Cardiac muscle cell (in vitro differentiated cells and primary cell): ENCODE measurements at regions not wholly inside any gene's neighbourhood (a gene's known extent, or its start where the extent isn't known, plus 50 kb on each side); places are given as distances from the start of the nearest gene placed in this dataset.

ENCODE experiments used
- DNase-seq, 2 donors: peaks; one replicate each; pipeline versions ENCODE4 v3.0.0 to v3.0.0-alpha.2; 2010 to 2017; ENCODE audit warnings: low read depth in 1 of 2, low spot score in 1 of 2
- H3K27ac ChIP-seq: fragments of 200-600 bp; sonication (generic); 2 replicates; pipeline ENCODE4 v1.5.1; 2016
- H3K27me3 ChIP-seq: fragments of 200-600 bp; sonication (generic); 2 replicates; pipeline ENCODE4 v1.6.0; 2016; ENCODE audit warnings: control low read depth
- H3K36me3 ChIP-seq: fragments of 200-600 bp; sonication (generic); 2 replicates; pipeline ENCODE4 v1.5.1; 2016; ENCODE audit warnings: control low read depth
- H3K4me1 ChIP-seq: fragments of 200-600 bp; sonication (generic); 2 replicates; pipeline ENCODE4 v1.8.1; 2017; ENCODE audit warnings: low read depth, mild to moderate bottlenecking, mixed run types
- H3K4me3 ChIP-seq: fragments of 200-600 bp; sonication (generic); 2 replicates; pipeline ENCODE4 v1.5.1; 2016; ENCODE audit warnings: mild to moderate bottlenecking
- H3K9me3 ChIP-seq: fragments of 200-600 bp; sonication (generic); 2 replicates; pipeline ENCODE4 v1.5.1; 2017; ENCODE audit warnings: low read depth, mild to moderate bottlenecking, control low read depth
- CTCF ChIP-seq: IDR thresholded peaks from 2 replicates; pipeline ENCODE4 v1.5.1; 2012; ENCODE audit warnings: low read depth, mild to moderate bottlenecking, low read length

DNA sequence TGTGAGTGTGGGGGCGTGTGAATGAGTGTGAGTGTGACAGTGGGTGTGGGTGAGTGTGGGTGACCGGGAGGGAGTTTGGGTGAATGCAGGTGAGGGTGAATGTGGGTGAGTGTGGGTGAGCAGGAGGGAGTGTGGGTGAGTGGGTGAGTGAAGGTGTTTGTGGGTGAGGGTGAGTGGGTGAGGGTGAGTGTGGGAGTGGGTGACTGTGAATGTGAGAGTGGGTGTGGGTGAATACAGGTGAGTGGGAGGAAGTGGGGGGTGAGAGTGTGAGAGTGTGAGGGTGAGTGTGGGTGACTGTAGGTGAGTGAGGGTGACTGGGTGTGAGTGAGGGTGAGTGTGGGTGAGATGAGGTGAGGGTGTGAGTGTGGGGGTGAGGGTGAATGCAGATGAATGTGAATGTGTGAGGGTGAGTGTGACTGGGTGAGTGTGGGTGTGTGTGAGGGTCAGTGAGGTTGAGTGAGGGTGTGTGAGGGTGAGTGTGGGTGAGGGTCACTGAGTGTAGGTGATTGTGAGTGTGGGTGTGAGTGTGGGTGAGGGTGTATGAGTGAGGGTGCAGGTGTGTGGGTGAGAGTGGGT is 1677.3 kb upstream of the TENM3 start:
- Histone ChIP-seq H3K36me3 (no peaks in the 10 kb centered on the region), H3K27ac (no peak overlapping the region), H3K9me3 (no peaks in the 10 kb centered on the region), H3K4me3 (no peak overlapping the region), H3K27me3 (no peaks in the 10 kb centered on the region), H3K4me1 (peaks cover 3% of the 10 kb centered on the region)
- no peak for TF ChIP-seq CTCF
- no peak for DNase-seq

DNA sequence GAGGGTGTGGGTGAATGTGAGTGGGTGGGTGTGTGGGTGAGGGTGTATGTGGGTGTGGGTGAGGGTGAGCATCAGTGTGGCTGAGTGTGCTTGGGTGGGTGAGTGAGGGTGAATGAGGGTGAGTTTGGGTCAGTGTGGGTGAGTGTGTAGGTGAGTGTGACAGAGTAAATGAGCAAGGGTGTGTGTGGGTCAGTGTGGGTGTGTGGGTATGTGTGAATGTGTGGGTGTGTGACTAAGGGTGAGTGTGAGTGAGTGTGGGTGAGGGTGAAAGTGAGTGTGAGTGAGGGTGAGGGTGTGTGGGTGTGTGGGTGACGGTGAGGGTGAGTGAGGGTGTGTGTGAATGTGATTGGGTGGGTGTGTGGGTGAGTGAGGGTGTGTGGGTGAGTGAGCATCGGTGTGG is 1676.7 kb upstream of the TENM3 start:
- no peak for TF ChIP-seq CTCF
- Histone ChIP-seq H3K27ac (no peak overlapping the region), H3K36me3 (no peaks in the 10 kb centered on the region), H3K4me3 (no peak overlapping the region), H3K27me3 (no peaks in the 10 kb centered on the region), H3K4me1 (peaks cover 3% of the 10 kb centered on the region), H3K9me3 (no peaks in the 10 kb centered on the region)
- no peak for DNase-seq

GRCh38 chr4:180567080-180567479 is 1676.1 kb upstream of the TENM3 start:
- Histone ChIP-seq H3K4me3 (no peak overlapping the region), H3K27me3 (no peaks in the 10 kb centered on the region), H3K4me1 (peaks cover 3% of the 10 kb centered on the region), H3K36me3 (no peaks in the 10 kb centered on the region), H3K9me3 (no peaks in the 10 kb centered on the region), H3K27ac (no peak overlapping the region)
- DNase-seq = no peak
- no peak for TF ChIP-seq CTCF

DNA sequence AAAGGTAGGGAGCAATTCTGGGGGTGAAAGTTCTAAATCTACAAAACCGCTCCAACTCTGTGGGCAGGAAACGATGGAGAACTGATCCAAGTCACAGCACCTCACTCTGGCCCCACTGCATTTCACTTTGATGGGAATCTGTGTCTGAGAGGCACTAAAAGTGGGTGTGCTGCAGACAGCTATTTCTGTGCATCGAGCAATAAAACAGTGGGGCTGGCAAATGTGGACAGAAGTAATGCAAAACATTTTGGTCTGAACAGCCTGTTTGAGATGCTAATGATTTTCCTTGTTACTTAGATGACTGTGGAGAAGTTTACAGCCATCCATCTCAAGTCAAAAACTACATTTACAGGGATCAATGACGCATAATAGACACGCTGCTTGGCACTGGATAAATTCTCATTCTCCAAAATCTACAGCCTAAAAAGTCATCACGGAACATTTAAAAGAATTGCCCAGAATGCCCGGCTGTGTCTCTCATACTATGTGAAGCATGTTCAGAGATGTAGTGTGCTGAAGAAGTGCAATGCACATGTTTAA is 1671.6 kb upstream of the TENM3 start:
- H3K9me3 ChIP-seq = no peaks in the 10 kb centered on the region
- H3K4me3 ChIP-seq = no peak overlapping the region
- H3K4me1 ChIP-seq = no peaks in the 10 kb centered on the region
- no peaks in the 10 kb centered on the region for H3K27me3 ChIP-seq
- DNase-seq = no peak
- no peak overlapping the region for H3K27ac ChIP-seq
- no peak for TF ChIP-seq CTCF
- no peaks in the 10 kb centered on the region for H3K36me3 ChIP-seq

DNA sequence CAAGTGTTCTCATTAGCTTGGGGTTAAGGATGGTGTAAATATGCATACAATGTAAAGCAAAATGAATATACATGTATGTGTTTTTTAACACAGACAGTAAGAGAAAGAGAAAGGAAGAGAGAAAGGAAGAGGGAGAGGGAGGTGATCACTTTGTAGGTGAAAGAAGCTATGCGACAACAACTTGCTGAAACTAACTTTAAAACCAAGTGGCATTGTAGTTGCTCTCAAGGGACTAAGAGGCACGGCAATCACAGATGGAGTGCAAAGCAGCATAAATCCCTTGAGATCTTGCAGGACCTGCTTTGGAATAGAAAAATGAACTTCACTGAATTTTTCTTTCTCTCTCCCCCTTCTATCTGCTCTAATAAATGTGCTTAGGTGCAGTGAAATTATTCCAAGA is 1665.0 kb upstream of the TENM3 start:
- no peak for TF ChIP-seq CTCF
- no peaks in the 10 kb centered on the region for H3K4me1 ChIP-seq

More for the DNA sequence above, 1665.0 kb upstream of the TENM3 start:
- H3K9me3 ChIP-seq = no peaks in the 10 kb centered on the region
- no peaks in the 10 kb centered on the region for H3K27me3 ChIP-seq
- H3K36me3 ChIP-seq = no peaks in the 10 kb centered on the region
- no peak overlapping the region for H3K27ac ChIP-seq
- no peak overlapping the region for H3K4me3 ChIP-seq
- no peak for DNase-seq
